T-helper 2 cell (primary cell): ENCODE measurements at regions not wholly inside any gene's neighbourhood (a gene's known extent, or its start where the extent isn't known, plus 50 kb on each side); places are given as distances from the start of the nearest gene placed in this dataset.
"Not testable (repeated sequence)": the region's sequence is repeated elsewhere in the genome, so short reads cannot be mapped to it uniquely, and the experiment has no call there.

Source experiments
- DNase-seq, 5 experiments: peaks; one replicate each; pipeline versions ENCODE4 v3.0.0 to v3.0.0-alpha.2; 2012 to 2022

DNA sequence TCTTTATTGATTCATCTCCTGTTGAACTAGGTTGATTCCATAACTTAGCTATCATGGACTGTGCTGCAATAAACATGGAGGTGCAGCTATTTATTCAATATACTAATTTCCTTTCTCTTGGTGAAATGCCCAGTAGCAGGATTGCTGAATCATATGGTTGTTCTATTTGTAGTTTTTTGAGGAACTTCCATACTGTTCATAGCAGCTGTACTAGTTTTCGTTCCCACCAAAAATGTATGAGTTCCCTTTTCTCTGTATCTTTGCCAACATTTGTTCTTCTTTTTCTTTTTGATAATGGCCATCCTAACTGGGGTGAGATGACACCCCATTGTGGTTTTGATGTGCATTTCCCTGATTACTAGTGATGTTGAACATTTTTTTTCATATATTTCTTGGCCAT, 87.2 kb upstream of the NAV2 start:
- no peak for DNase-seq

DNA sequence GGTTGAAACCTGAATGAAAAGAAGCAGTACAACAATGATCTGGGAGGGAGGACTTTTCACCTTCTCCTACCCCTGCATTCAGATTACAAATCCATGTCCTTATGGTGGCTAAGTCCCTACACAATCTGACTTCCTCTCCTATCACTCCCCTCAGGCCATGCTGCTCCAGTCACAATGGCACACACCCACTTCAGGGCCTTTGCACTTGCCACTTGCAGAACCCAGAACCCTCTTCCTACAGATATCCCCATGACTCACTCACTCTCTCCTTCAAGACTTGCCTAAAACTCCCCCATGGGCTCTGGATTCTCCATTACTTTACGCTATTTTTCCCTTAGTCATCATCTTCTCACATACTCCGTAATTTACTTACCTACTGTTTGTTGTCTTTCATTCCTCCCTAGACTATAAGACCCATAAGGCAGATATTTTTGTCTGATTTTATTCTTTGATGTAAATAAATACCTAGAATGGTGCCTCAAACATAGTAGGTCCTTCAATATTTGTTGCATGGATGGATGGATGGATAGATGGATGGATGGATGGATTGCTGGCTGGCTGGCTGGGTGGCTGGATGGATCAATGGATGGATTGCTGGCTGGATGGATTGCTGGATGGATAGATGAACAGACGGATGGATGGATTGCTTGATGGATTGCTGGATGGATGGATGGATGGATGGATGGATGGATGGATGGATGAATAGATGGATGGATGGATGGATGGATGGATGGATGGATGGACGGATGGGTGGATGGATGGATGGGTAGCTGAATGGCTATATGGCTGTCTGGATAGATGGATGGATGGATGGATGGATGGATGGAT, 94.7 kb upstream of the NAV2 start:
- DNase-seq = no peak

DNA sequence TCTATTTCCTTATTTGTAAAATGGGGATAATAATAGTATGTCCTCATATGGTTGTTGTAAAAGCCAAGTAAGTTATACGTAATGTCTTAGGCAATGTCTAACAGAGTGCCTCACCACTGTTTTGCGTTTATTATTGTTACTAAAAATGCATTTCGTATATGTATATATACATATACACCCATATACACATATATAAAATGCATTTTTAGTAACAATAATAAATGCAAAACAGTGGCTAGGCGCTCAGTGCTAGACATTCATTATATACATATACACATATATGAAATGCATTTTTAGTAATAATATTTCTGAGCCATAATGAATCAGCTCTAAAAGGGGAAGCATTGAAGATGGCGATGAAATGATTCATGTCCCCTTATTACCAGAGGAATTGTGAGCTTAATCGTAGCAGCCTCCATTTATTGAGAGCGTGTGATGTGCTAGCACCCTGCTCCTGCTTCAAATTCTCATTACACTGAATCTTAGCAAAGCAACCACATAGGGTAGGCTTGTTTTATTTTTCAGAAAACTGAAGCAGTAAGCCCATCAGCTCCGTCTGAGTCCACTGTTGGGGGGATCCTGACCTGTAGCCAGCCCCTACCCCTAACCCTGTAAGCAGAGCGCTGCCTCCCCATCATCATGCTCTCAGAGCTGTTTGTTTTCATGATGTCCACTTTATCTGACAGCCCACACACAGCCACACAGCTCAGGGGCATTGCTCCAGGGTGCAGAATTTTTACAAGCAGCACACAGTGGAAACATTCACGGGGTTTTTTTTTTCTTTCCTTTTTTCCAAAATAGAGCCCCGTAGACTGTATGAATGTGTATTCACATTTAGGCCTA, 97.1 kb upstream of the NAV2 start:
- DNase-seq = no peak

DNA sequence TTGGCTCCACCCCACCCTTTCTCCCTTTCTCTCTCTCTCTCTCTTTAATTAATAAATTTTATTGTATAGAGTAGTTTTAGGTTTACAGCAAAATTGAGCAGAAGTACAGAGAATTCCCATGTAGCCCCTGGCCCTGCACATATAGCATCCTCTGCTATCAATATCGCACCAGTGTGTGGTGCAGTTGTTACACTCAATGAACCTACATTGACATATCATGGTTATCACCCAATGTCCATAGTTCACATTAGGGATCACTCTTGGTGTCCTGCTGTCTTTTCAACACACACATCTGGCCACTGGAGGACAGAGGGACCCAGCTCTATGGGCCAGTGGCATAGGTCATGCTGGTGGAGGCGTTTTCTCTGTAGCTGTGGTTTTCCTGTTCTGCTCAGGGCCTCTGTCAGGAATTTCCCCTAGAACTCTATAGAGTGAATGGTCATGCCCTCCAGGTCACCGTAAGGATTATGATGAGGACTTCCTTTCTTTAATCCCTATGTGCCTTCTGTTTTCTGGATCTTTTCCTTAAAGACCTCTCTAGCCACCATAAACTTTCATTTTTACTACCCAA, 98.2 kb upstream of the NAV2 start:
- DNase-seq = no peak

DNA sequence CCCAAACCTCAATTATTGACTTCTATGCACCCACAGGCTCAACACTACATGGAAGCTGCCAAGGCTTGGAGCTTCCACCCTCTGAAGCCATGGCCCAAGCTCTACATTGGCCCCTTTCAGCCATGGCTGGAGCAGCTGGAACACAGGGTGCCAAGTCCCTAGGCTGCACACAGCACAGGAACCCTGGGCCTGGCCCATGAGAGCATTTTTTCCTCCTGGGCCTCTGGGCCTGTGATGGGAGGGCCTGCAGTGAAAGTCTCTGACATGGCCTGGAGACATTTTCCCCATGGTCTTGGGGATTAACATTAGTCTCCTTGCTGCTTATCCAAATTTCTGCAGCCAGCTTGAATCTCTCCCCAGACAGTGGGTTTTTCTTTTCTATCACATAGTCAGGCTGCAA, 100.6 kb upstream of the NAV2 start:
- DNase-seq = not testable (repeated sequence)

DNA sequence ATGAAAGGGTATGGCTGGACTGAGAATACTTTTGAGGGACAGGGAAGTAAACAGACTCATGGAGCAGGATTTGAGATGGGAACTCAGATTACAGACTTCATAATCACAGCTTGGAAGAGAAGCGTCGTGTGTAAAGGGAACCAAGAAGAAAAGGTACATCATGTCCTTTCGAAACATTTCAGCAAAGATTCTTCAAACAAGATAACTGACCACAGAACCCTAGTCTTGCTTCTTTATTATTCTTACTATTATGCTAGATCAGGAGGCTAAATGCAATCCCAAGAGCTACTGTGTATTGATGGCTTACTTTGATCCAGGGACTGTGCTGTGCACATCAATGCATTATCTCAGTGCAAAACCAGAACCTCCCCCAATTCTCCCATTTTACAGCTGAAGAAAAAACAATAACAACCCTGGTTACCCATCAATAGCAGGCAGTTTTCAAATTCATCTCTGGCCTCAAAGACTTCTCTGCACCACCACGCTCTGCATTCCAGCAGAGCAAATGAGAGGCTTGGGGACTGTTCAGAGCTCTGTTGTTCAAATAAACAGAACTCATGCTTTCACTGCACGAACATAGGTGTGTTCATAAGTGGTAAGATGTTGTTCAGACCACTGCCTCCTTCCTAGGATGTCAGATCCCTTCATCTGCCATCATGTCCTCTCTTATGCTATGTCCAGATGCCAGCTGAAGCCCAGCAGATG, 104.8 kb upstream of the NAV2 start:
- no peak for DNase-seq

DNA sequence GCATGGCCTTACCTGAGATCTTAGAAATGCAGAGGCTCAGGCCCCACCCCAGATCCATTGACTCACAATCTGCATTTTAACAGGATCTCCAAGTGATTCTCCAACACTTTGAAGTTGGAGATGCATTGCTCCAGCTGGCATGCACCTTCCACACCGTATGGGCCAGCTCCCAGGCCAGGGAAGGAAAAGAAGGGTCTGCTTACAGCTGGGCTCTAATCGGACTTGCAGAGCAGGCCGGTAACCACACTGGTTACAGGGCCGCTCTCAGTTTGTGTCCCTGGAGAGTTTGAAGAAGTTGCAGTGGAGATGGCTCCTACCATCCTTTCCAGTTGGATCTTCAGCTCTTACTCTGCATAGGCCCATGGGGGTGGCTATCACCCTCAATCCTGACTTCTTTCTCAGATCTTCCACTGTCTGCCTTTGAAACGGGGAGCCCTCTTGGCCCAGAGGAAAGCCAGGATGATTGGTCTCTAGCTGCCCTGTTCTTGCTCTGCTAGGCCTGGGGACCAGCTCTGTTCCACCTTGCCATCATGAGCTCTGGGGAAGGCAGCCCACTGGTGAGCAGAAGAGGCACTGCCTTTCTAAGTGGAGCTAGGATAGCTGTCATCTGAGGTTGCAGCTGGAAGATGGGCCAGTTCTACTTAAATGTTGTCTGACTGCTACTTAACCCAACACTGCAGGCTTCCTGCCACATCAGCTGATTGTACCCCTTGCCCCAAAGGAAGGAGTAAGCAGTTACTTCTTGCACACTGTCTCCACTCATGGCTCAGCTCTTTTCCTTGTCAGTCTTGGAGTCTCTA, 105.6 kb upstream of the NAV2 start:
- DNase-seq = no peak

DNA sequence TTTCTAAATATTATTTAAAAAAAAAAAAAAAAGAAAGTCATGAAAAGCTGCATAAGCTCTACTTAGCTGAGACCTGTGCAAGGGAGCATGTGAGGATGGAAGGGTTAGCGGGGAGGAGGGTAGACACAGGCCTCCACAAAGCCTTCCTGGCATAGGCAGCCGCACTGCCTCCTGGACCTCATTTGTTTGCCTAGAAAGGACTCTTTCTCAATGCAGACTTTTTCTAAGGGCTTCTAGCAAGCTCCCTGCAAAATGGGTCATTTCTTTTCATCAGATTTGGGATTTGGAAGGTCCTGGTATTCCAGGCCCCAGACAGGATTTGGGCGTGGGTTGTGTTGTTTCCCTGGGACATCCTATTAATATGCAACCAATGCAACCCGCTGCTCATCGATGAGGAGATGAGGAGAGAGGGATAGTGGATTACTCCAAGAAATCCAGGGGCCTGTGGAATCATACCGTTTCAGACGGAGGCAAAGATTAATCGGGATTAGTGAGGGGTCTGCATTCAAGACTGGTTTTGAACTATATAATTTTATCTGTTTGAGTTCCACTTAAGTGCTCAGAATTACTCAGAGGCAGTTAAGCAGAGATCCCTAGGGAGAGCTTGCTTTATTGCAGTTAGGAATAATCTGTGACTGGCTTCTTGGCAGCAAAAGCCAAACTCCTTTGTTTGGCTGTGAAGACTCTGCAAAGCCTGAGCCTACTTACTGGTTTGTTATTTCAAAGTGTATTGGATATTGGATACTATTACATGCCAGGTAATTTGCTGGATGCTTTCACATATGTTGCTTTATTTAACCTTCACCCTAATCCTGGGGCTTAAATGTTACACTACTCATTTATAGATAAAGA, 106.9 kb upstream of the NAV2 start:
- no peak for DNase-seq

DNA sequence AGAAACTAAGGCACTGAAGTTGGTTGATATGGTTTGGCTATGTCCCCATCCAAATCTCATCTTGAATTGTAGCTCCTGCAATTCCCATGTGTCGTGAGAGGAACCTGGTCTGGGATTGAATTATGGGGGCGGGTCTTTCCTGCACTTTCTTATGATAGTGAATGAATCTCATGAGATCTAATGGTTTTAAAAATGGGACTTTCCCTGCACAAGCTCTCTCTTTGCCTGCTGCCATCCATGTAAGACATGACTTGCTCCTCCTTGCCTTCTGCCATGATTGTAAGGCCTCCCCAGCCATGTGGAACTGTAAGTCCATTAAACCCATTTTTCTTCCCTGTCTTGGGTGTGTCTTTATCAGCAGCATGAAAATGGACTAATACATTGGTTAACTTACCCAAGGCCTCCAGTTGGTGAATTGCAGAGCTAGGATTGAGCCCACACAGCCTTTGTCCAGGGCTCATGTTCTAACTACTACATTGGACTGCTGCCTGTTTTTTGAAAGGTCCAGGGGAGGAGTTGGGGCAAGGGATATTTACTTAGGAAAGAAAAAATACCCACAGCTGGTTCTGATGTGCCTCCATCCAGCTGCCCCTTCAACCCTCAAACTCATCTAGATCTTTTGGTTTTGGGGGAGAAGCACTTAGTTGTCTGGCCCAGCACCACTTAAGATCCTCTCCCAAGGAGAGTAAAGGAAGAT, 107.8 kb upstream of the NAV2 start:
- no peak for DNase-seq

DNA sequence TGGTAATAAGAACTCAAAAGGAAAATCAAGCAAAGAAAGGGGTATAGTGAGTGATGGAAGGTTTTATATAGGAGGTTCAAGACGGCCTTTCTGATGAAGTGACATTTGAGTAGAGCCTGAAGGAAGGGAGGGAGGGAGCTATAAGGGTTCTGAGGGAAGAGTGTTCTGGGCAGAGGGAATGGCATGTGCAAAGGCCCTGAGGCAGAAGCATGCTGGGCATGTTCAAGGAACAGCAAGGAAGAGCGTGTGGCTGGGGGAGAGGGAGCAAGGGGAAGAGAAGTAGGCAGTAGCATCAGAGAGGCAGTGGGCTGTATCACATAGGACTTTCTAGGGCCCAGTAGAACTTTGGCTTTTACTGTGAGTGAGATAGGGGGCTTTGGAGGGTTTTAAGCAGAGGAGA, 108.9 kb upstream of the NAV2 start:
- no peak for DNase-seq

DNA sequence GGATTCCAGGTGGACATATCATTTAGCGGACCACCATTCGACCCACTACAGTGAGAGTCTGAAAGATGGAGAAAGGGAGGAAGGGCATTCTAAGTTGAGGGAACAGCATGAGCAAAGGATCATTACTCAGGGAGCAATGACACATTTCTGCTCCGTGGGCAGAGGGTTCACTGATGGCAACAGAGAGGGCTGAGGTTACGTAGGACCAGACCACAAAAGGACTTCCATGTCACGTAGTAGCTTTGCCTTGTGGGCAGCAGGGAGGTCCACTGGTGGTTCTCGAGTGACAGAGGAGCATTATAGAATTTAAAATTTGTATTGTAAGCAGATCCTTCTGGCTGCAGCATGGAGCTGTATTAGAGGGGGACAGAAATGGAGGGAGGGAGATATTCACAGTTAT, 109.7 kb upstream of the NAV2 start:
- no peak for DNase-seq

DNA sequence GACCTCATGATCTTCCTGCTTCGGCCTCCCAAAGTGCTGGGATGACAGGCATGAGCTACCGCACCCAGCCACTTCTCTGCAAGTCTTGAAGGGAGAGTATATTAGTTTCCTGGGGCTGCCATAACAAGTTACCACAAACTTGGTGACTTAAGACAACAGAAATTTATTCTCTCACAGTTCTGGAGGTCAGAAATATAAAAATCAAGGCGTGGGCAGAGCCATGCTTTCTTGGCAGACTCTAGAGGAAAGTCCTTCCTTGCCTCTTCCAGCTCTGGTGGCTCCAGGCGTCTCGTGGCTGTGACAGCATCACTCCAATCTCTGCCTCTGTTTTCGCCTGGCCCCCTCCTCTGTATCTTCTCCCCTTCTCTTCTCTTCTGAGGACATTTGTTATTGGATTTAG, 110.2 kb upstream of the NAV2 start:
- DNase-seq = no peak

DNA sequence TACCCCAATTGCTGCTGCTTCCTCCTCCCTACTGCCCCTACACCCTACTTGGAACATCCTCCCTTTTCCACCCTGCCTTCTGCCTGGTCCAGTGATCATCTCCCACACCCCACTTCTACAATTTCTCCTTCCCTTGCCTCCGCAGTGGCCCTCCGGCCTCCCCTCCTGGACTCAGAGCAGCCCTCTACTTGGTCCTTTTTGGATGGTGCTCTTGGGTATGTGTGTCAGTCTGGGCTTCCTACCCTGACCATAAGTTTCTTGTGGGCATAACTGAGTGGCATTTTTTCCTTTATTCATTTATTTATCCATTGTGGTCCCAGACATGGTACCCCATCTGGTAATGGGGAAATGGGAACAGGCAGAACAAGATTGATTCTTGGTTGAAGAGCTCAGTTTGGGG, 111.4 kb upstream of the NAV2 start:
- DNase-seq = no peak

DNA sequence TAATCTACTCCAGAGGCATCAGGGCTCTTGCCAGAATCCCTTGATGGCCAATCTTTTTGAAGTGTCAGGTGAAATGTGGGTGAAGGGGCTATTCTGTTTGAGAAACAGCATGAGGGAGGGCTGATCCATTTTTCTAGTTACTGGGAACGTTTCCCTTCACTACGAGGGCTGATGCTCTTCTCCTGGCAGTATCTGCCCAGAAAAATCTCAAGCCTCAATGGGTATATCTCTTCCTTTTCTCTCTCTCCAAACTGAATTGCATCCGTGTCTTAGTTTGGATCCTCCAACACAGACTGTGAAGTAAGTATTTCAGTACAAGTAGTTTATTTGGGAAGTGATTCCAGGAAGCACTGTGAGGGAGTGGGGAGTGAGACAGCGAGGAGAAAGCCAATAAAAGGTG, 113.0 kb upstream of the NAV2 start:
- no peak for DNase-seq

DNA sequence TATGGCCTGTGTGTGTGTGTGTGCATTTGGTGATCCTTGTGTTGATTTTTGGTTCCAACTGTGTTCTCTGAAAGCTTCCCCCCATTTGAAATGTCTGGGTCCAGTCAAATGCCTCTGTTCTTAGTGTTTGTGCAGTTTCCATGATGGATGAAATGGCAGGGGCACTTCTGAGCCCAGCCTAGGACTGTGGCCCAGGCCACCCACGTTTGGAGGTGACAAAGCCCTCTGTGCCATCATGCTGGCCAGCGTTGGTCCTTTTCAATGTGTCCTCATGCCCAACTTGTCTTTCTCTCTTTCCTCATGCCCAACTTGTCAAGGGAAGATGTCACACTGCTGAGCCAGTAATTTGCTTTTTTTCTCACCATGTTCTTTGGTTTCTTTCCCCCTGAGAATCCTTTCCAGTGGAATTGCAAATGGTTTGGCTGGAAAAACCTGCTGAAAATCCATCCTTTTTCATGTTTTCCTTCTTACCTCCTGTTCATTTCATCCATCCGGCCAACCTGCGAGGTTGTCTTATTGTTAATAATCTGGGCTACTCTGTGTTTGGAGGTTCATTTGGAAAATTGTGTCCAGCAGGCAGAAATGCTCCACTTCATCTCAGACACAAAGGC, 113.7 kb upstream of the NAV2 start:
- DNase-seq = no peak

DNA sequence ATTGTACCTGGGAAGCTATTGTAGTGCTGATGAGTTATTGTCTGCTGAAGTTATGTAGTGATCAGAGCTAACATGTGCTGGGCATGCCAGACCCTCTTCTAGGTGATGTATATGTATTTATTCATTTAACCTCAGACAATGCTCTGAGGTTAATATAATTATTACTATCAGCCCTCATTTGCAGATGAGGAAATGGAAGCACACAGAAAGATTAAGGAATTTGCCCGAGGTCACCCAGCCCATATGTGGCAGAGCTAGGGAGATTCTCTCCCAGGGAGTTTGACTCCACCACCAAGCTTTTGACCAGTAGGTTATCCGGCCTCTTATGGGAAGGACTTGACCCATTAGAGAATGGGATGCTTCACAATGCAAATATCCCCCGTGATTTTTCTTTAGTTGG, 114.2 kb upstream of the NAV2 start:
- DNase-seq = no peak

DNA sequence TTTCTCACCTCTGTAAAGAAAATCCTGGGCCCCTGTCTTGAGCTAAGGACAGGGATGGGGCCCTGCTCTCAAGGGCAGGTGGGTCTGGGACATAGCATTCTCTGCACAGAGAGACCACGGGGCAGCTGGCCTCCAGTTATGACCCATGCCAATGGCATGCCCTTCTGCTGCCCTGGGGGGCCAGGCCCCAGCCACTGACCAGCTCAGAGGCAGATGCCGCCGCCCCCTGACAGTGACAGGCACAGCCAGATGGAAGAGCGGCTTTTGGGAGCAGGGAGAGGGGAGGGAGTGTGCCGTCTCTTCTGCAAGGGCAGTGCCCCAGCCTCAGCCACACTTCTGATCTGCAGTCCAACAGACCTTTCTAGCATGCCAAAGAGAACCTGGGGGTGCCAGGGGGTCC, 114.8 kb upstream of the NAV2 start:
- no peak for DNase-seq

DNA sequence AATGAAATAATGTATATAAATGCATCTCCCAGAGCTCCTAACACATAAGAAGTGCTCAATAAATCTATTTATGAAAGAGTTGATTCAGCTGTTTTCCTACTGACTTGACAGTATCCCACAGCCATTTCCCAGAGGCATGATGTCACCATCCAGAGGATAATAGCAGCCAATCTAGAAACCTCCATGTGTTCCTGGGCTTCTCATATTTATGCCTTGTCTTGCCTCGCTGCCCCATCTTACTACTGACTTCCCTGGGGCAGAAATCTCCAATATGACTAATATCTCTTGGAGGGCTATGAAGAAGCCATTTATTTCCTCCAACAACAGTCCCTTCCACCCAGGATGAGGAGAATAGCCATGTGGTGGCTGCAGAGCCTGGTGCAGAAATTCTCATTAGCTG, 115.4 kb upstream of the NAV2 start:
- DNase-seq = no peak

DNA sequence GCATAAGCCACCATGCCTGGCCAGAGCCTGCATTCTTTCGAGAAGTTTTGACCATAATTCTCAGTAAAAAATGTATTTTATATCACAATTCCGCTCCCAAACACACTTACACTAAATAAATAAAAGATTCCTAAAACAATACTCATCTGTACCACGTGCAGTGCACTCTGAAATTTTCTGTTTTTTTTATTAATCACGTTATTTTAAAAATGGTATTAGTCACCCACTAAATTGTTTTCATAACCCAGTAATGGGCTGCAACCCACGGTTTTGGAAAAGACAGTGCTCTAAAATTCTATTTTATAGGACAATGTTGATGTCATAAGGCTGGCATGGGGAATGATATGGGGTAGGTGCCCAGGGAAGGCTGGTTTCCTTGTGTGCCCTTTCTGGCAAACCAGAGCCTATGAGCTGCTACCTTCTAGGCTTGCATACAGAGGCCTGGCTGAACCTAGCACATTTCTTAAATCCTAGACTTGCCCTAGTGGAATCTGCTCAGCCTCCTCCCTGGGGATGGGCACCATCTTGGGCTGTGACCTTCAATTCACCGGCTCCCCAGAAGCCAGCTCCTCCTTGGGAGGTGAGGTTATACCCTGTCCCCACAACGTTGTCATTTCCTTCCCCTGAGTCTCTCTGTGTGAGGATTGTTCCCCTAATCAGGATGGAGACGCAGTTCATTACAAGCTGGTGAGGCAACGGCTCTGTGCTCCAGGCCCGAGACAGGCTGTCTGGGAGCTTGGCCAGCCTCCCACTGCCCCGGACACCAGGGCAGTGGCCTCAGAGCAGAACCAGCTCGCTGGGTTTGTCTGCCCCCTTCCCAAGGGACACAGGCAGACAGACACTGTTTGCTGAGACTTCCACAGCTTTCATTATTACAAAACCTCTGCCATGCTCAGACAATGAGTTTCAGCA, 116.5 kb upstream of the NAV2 start:
- DNase-seq = no peak
